ENCODE measurements at regions not wholly inside any gene's neighbourhood (a gene's known extent, or its start where the extent isn't known, plus 50 kb on each side); places are given as distances from the start of the nearest gene placed in this dataset.

DNA sequence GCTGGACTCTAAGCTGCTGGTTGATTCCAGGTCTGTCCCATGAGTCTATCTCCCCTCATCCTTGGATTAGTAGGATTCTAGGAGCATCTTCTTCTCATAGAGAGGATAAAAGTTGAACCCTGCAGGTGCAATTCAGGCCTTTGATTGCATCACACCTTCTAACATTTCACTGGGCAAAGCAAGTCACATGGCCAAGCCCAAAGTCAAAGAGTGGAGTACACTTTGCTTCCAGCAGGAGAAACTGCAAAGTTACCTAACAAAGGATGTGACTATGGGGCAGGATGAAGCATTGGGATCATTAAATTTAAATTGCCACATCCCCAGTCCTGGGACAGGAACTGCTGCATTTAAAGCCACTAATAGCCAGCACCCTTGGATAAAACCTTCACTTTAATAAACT is 51.0 kb upstream of the EGFLAM start:
- no peak for DNase-seq (ENCODE audit: low read depth)

GRCh38 chr5:38202741-38203140 is 55.6 kb upstream of the EGFLAM start:
- DNase-seq (ENCODE audit: low read depth), result no peak

DNA sequence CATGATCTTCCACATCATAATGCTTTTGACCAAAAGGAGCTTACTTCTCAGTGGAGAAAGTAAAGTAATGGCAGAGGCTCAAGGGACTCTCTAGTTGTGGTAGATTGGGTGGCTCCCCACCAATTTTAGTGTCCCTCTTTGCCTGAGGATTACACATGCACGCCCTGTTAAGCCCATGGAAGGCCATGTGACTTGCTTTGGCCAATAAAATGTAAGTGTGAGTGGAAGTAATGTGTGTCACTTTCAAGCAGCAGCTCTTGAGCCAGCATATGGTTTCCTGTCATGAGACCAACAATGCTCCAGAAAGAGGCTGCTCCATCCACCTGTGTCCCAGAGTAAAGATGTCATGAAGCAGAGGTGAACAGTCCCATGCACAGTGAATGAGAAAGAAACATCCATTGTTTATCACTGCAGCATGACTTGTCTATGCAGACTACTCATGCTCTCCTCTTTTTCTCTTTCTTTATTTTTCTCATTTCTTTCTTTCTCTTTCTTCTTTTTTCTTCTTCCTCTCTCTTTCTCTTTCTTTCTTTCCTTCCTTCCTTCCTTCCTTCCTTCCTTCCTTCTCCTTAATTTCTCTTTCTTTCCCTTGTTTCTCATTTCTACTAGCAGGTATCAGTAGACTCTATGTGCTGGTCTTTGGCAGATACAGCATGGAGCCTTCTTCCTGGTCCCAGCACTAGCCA is 57.3 kb upstream of the EGFLAM start:
- DNase-seq (ENCODE audit: low read depth), result no peak

- DNase-seq (ENCODE audit: low read depth), result no peak
These were observed 61.2 kb upstream of the EGFLAM start for GRCh38 chr5:38197118-38197517.

- peak; percentile 59 for DNase-seq (ENCODE audit: low read depth)
These were observed 65.3 kb upstream of the EGFLAM start for GRCh38 chr5:38193015-38193581.

DNA sequence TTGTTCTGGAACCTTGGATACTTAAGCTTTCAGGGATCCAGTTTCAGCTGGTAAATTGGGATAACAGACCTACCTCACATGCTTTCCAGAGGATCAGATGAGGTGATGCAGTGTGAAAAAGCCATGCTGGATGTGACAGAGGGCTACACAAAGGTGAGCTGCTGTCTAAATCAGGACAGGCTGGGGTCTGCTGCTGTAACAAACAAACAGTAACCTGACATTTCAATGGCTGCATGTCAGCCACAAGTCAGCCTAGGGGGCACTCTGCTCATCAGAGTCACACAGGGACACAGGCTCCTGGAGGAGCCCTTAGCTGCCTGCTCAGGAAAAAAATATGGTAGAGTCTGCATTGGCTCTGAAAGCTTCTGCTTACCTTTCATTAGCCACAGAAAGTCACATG is 66.7 kb upstream of the EGFLAM start:
- DNase-seq (ENCODE audit: low read depth), result no peak

DNA sequence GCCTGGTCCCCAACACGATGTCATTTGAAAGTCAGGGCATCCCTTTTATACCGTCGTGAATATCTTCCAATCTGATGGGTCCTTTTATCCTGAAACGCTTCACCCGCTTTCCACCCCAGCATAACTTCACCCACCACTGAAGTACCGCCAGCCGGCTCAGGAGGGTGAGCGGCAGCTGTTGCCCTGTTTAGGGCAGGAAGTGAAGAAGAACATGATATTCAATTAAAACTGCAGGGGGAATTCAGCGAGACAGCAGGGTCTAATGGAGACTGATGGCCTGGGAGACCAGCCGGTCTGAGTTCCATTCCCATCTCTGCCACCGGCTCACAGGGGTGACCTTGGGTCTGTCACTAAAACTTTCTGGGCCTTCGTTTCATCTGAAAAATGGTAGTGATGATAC is 68.2 kb upstream of the EGFLAM start:
- no peak for DNase-seq (ENCODE audit: low read depth)

GRCh38 chr5:38189081-38189504 is 69.3 kb upstream of the EGFLAM start:
- DNase-seq (ENCODE audit: low read depth), result peak; percentile 9

DNA sequence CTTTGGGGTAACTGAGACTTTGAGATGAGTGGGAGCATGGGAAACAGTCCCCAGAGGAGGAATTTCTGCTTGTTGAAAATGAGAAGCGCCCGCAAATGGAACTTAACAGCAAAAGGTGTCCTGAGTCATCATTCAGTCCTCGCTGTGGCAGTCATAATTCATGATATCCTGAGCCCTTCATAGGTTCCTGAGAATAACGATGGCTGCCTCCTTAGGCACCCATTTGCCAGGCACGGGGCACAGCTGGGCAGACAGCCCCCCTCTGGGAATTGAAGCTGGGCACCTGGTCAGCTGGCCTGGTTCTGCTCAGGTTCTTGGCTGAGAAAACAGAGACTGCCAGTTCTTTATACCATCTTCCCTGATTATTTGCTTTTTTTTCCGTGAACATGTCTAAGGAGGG is 69.8 kb upstream of the EGFLAM start:
- DNase-seq (ENCODE audit: low read depth), result no peak

DNA sequence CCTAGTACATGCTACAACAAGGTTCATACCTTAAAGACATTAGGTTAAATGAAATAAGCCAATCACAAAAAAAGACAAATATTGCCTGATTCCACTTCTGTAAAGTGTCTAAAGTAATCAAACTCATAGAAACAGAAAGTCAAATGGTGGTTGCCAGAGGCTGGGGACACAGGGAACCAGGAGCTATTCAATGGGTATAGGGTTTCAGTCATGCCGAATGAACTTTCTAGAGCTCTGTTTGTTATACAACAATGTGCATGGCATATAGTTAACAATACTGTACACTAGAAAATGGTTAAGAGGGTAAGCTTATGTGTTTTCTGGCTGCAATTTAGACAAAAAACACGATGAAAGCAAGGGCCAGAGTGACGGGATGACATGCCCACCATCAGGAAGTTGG is 70.8 kb upstream of the EGFLAM start:
- no peak for DNase-seq (ENCODE audit: low read depth)

DNA sequence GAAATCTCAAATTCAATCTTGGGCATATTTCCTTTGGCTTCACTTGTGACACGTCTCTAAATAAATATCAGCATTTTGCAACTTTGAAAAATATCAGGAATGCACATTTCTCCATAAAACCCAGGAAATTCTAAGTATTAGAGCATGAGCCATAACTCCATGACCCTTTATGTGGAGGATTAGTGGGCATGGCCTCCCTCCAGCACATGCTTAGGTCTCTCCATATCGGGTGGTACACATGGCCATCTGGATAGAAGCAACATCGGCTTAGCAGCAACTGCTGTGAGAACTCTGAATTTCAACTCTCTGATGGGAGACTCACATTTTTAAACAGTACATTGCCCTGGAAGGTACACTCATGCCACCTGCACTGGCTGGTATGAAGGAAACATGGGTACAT is 73.7 kb upstream of the EGFLAM start:
- no peak for DNase-seq (ENCODE audit: low read depth)

DNA sequence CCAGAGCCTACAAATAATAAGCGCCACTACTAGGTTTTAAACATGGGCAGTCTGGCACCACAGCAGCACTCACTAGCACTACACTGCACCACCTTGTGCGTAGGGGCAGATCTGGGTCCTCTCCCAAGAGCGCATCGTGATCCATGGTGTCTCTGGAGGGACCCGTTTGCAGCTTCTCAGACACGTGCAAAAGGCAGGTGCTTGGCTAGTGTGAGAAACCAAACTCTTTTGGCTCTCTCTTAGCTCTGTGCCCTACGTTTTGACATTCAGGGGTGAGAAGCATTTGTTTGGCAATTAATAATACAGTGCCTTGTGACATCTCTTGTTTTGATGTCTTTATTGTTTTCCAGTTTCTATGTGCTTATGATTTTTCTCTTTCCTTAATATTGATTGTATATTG is 75.4 kb upstream of the EGFLAM start:
- no peak for DNase-seq (ENCODE audit: low read depth)

GRCh38 chr5:38168029-38168428 is 90.3 kb upstream of the EGFLAM start:
- DNase-seq (ENCODE audit: low read depth), result no peak

GRCh38 chr5:38167562-38167996 is 90.8 kb upstream of the EGFLAM start:
- DNase-seq (ENCODE audit: low read depth), result no peak

- no peak for DNase-seq (ENCODE audit: low read depth)
These were observed 91.5 kb upstream of the EGFLAM start for GRCh38 chr5:38166832-38167231.

DNA sequence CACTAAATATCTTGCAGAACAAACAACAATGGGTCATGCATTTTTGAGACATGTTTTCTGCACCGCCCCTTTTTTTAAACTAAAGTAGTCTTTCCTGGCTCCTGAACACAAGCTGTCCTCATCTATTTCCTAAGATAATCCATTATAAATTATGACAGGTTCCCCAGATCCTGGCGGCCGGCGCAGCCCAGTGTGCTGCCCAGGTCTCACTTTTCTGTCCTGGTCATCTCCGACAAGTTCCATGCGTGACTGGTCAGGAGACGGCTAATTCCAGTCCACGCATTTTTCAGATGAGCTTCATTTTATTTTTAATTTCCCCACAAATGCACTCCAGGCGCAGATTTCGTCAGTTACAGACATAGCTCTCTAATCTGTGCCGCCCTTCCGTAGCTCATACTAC is 92.9 kb upstream of the EGFLAM start:
- DNase-seq (ENCODE audit: low read depth), result no peak

DNA sequence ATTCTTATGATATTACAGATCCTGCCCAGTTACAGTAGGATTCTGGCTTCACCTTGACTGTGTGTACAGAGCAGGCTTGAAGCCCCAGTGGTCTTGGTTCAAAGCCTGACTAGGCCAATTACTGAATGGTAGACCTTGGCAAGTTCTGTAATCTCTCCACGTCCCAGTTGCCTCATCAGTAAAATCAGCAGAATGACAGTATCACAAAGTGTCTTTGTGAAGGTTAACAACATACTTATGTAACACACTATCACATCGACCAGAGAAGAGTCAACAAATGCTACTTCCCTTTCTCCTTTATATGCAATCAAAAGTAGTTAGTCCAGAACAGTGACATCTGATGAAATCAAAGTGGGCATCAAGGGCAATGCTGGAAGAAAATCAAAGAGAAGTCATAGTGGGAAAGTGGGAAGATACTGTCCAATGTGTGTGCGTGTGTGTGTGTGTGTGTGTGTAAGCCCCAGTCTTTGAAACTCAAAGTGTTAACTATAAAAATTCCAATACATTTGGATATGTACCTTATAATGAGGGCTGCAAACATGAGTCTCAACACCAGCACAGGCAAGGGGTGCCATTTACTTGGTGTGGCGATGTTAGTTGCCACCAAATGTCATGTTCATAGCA is 93.5 kb upstream of the EGFLAM start:
- DNase-seq (ENCODE audit: low read depth), result no peak

- peak; percentile 8 for DNase-seq (ENCODE audit: low read depth)
These were observed 94.6 kb upstream of the EGFLAM start for GRCh38 chr5:38163636-38164237.

DNA sequence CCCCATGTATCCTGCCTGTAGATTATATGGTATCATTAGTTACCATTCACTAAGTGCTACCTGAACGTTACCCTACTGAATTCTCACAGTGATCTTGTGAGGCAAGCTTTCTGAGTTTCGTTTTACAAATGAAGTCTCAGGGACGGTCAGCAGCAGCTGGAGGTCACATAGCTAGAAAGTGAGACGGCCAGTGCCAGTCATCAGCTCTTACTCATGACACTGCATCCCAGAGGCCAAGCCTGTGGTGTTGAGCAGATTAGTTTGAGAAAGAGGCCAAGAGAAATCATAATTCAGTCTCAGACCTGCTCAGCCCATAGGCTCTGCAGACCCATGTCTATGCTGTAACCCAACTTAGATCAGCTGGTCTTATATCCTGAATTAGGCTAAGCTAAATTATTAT is 95.7 kb upstream of the EGFLAM start:
- peak; percentile 74 for DNase-seq (ENCODE audit: low read depth)

DNA sequence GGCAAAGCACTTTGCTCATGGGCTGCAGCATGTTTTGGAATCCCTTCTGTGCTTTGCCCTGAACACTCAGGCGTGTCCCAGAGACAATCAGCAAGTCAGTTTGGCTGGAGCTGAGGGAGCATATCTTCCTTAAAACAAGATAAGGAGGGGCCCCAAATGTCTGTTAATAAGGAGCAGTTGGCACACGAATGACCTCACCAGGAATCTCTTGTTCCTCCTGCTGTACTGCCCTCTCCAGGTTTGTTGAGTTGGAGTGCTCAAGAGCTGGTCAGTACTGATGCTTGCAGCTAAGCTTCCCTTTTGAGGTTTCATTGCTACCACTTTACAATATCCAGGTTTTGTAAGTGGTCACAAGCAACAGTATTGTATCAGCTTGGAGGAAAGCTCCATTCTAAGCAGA is 101.3 kb upstream of the EGFLAM start:
- DNase-seq (ENCODE audit: low read depth), result no peak

DNA sequence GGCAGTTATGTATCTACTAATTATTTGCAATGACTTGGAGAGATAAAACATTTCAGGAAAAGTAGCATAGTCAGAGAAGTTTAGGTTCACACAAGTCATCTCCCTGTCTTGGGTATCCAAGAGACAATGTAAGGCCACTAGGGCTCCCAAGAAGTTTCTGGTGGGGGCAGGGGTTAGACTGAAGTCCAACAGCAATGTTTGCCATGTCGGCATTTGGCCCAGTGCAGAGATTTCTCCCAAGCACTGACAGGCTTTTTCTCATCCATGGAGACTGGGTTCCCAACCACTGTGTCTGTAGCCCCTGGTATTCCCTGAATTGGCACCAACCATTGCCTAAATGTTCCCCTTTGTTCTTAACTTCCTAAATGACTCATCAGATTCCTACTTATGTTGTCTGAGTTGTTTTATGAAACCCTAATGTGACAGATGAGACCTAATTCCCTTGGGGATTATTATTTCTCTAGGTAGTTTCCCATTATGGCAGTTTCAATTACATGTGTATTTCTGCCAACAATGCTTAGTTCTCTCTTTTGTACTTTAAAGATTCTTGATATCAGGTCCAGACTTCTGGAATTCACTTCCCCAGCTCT is 103.6 kb upstream of the EGFLAM start:
- DNase-seq (ENCODE audit: low read depth), result peak; percentile 9

DNA sequence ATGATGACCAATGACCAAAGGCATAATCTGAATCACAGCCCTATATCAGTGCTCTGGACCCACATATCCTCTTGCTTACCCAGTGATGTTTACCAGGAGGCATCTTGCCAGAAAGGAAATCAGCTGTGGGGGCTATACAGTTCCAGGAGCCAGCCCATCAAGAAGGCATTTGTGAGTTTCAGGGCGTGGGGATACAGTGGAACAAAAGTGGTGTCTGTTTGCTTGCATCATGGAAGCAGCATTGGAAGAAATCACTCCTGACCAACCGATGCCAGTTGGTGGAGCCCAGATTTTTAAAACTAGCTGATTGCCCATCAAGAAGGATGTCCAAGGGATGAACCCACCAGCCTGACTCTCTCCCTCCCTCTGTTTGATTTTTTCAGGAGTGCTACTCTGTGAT is 106.5 kb upstream of the EGFLAM start:
- DNase-seq (ENCODE audit: low read depth), result no peak

DNA sequence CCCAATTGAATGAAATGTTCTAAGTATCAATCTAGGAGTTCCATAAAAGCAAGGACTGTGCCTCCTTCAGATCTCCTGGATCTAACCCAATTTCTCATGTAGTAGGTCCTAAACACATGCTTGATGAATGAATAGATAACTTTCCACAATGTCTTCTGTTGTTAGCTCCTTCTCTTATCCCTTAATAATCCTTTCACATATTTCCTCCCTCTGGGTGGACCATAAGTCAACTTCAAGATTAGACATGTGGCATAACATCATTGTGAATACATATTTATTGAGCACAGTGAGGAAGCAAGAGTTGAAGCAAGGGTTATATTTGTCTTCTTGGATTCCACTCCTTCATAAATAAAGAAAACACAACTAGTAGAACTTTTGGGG is 108.6 kb upstream of the EGFLAM start:
- no peak for DNase-seq (ENCODE audit: low read depth)
